HG03039 (cell line): ENCODE measurements at regions not wholly inside any gene's neighbourhood (a gene's known extent, or its start where the extent isn't known, plus 50 kb on each side); places are given as distances from the start of the nearest gene placed in this dataset.

Experiments used
- ATAC-seq: cut with Tn5 transposase; IDR thresholded peaks from one replicate; pipeline ENCODE4 v1.9.1; 2021; ENCODE audit warnings: mild to moderate bottlenecking, moderate library complexity; ENCODE audit not compliant: unreplicated experiment

- no peak for ATAC-seq
Measured at GRCh38 chr4:178894126-178894525, 1451.9 kb upstream of the AGA start.

- ATAC-seq = no peak
Measured at GRCh38 chr4:178899084-178899483, 1456.8 kb upstream of the AGA start.

- no peak for ATAC-seq
Measured at GRCh38 chr4:178917756-178918155, 1475.5 kb upstream of the AGA start.

GRCh38 chr4:178937130-178937529, 1494.9 kb upstream of the AGA start:
- no peak for ATAC-seq

- no peak for ATAC-seq
Measured at GRCh38 chr4:178941975-178942374, 1499.7 kb upstream of the AGA start.

GRCh38 chr4:178953447-178954120, 1511.3 kb upstream of the AGA start:
- no peak for ATAC-seq

- ATAC-seq = no peak
Measured at GRCh38 chr4:178955614-178956013, 1513.4 kb upstream of the AGA start.

- ATAC-seq = no peak
Measured at GRCh38 chr4:178958725-178959440, 1516.6 kb upstream of the AGA start.

- no peak for ATAC-seq
Measured at GRCh38 chr4:178963446-178964045, 1521.3 kb upstream of the AGA start.

- ATAC-seq = no peak
Measured at GRCh38 chr4:178966644-178967043, 1524.4 kb upstream of the AGA start.

GRCh38 chr4:178970433-178971140, 1528.3 kb upstream of the AGA start:
- no peak for ATAC-seq

GRCh38 chr4:178976861-178977260, 1534.6 kb upstream of the AGA start:
- ATAC-seq = no peak

- no peak for ATAC-seq
Measured at GRCh38 chr4:178993306-178993705, 1551.1 kb upstream of the AGA start.

GRCh38 chr4:179001918-179002317, 1559.7 kb upstream of the AGA start:
- ATAC-seq = no peak

GRCh38 chr4:179007755-179008154, 1565.5 kb upstream of the AGA start:
- ATAC-seq = no peak

- no peak for ATAC-seq
Measured at GRCh38 chr4:179017581-179017980, 1575.3 kb upstream of the AGA start.

- no peak for ATAC-seq
Measured at GRCh38 chr4:179027569-179027968, 1585.3 kb upstream of the AGA start.

- ATAC-seq = no peak
Measured at GRCh38 chr4:179028321-179028720, 1586.1 kb upstream of the AGA start.

- ATAC-seq = no peak
Measured at GRCh38 chr4:179029683-179030082, 1587.4 kb upstream of the AGA start.

GRCh38 chr4:179040259-179040658, 1598.0 kb upstream of the AGA start:
- no peak for ATAC-seq

- no peak for ATAC-seq
Measured at GRCh38 chr4:179048839-179049453, 1606.7 kb upstream of the AGA start.
